K562 (cell line): ENCODE measurements at regions not wholly inside any gene's neighbourhood (a gene's known extent, or its start where the extent isn't known, plus 50 kb on each side); places are given as distances from the start of the nearest gene placed in this dataset.

Experiments
- MAFF ChIP-seq: IDR thresholded peaks from 2 replicates; pipeline ENCODE4 v1.6.1; 2012; ENCODE audit warnings: low read length, improper control_type of control experiment
- POLR2A ChIP-seq: fragments of 450-650 bp; conservative IDR thresholded peaks from 2 replicates; pipeline ENCODE4 v1.6.1; 2016
- ZEB2 ChIP-seq: fragments of 450-650 bp; IDR thresholded peaks from 2 replicates; pipeline ENCODE4 v1.6.1; 2016

DNA sequence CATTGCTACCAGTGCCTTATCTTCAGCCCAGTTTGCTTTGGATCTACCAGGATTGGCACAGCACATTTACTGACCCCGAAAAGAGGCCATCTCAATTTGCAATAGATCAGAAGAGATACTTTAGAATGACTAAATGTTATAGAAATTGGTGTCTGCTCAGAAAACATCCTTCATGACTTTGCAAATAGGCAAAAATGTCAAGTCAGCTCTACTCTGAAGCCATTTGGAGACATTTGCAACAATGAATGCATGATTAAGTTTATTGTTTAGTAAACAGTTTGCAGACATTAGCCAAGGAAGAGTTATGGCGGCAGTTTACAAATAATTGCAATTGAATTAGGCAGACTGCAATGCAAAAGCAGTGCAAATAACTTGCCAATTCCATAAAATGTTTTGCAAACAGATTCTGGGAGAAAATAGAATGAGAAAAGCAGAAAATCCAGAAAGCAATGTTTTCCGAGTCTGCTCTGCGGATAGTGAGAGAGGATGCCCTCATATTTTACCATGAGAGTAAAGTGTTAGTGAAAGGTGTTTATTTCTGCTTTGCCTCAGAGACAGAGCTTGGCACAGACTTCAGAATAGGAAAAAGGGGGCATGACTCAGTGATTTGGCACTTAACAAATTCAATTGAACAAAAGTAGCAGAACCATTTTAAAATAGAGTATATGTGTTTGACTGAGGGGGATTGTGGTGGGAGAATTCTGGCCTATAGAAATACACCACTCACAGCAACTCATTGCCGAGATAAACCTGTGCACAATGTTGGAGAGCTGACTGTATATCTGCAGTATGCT is 334.9 kb upstream of the NR2F2 start:
- TF ChIP-seq MAFF (peak; percentile 70), POLR2A (no peak), ZEB2 (no peak)
